BJ (cell line): ENCODE measurements at regions not wholly inside any gene's neighbourhood (a gene's known extent, or its start where the extent isn't known, plus 50 kb on each side); places are given as distances from the start of the nearest gene placed in this dataset.

Experiments
- CTCF ChIA-PET: fragments of 350-600 bp; formaldehyde crosslinking; extraction: SDS; loops from one replicate; lab custom pipeline; 2021; ENCODE audit warnings: antibody characterized with exemption, inconsistent platforms; lab: Yijun Ruan, JAX
- POLR2A ChIA-PET: fragments of 300-600 bp; sonication (Branson Sonifier 250); formaldehyde crosslinking; extraction: SDS; loops from one replicate; lab custom pipeline; 2021; ENCODE audit warnings: antibody characterized with exemption; lab: Charles Lee
- DNase-seq: peaks from one replicate; pipeline ENCODE4 v3.0.0-alpha.2; 2011; ENCODE audit warnings: low read depth
- H3K27me3 ChIP-seq: 2 replicates; pipeline ENCODE4 v1.6.0; 2011; ENCODE audit warnings: low read length; ENCODE audit not compliant: control insufficient read depth, insufficient read depth
- H3K36me3 ChIP-seq: 2 replicates; pipeline ENCODE4 v1.5.1; 2011; ENCODE audit warnings: low read length; ENCODE audit not compliant: control insufficient read depth, insufficient read depth
- H3K4me3 ChIP-seq: 2 replicates; pipeline ENCODE4 v1.5.1; 2011; ENCODE audit warnings: low read depth, mild to moderate bottlenecking, control low read depth, low read length
- TF ChIP-seq, protein P1 (sequence below): IDR thresholded peaks from 2 replicates; pipeline ENCODE4 v1.5.1; 2011; ENCODE audit warnings: low read depth, mild to moderate bottlenecking, control low read depth, inconsistent platforms, low read length, moderate library complexity; ENCODE audit not compliant: insufficient read depth

DNA sequence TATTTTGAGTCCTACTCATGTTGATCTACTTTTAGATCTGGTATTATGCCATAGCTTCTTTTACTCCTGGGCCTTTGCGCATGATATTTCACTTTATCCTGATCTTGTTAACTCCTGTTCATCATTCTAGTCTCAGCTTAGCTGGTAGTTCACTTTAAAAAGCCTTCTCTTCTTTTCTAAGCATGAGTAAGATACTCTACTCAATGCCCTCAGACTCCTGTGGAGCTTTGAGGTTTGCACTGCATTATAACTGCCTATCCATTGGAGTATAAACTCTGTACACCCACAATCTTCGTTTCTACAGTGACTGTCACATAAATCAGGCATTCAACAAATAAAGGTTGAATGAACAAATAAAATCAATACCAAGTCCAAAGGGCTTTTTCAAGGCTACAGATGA lies 357.9 kb upstream of the KCNH8 start:
- no peaks in the 10 kb centered on the region for H3K36me3 ChIP-seq
- H3K27me3 ChIP-seq = no peaks in the 10 kb centered on the region
- POLR2A ChIA-PET = no interaction called here
- CTCF ChIA-PET = no interaction called here
- no peak for DNase-seq
- H3K4me3 ChIP-seq = no peak overlapping the region
- TF ChIP-seq, protein P1, sequence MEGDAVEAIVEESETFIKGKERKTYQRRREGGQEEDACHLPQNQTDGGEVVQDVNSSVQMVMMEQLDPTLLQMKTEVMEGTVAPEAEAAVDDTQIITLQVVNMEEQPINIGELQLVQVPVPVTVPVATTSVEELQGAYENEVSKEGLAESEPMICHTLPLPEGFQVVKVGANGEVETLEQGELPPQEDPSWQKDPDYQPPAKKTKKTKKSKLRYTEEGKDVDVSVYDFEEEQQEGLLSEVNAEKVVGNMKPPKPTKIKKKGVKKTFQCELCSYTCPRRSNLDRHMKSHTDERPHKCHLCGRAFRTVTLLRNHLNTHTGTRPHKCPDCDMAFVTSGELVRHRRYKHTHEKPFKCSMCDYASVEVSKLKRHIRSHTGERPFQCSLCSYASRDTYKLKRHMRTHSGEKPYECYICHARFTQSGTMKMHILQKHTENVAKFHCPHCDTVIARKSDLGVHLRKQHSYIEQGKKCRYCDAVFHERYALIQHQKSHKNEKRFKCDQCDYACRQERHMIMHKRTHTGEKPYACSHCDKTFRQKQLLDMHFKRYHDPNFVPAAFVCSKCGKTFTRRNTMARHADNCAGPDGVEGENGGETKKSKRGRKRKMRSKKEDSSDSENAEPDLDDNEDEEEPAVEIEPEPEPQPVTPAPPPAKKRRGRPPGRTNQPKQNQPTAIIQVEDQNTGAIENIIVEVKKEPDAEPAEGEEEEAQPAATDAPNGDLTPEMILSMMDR = no peak

DNA sequence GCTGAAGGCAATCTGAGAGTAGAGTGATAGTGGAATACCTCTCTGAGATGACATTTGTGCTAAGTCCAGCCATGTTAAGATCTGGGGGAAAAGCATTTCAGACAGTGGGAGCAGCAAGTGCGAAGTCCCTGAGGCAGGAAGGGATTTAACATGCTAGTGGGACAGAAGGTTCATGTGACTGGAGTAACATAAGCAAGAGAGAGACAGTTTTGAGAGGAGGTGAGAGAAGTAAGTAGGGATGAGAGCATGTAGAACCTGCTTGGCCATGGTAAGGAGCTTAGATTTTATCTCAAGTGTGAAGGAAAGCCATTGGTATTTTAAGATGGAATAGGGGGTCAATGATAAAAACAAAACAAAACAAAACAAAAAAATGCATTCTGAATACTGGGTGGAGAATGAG lies 358.6 kb upstream of the KCNH8 start:
- ChIA-PET CTCF (no interaction called here), POLR2A (no interaction called here)
- Histone ChIP-seq H3K36me3 (no peaks in the 10 kb centered on the region), H3K27me3 (no peaks in the 10 kb centered on the region), H3K4me3 (no peak overlapping the region)
- DNase-seq = no peak
- TF ChIP-seq, protein P1 = no peak

DNA sequence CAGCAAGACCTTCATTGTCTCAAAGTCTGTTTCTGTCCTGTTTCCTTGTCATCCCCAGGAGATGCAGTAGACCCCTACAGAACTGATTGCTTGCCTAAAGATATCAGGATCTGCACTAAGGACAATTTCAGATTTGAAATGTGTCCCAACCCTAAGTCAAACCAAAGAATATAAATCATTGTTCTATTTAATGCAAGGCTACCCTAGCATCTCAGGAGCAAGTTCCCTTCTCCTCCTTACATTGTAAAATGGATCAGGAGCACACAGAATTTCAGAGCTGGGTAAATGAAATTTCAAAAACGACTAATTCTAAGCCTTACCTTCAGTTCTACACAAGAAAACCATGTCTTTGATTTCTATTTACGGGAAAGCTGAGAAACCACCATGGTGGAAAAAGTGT lies 360.9 kb upstream of the KCNH8 start:
- CTCF ChIA-PET = no interaction called here
- POLR2A ChIA-PET = no interaction called here
- no peak overlapping the region for H3K4me3 ChIP-seq
- no peaks in the 10 kb centered on the region for H3K36me3 ChIP-seq
- DNase-seq = no peak
- TF ChIP-seq, protein P1 = no peak
- no peaks in the 10 kb centered on the region for H3K27me3 ChIP-seq

- H3K27me3 ChIP-seq = no peaks in the 10 kb centered on the region
- TF ChIP-seq, protein P1 = no peak
- H3K36me3 ChIP-seq = no peaks in the 10 kb centered on the region
- no peak for DNase-seq
- no peak overlapping the region for H3K4me3 ChIP-seq
- CTCF ChIA-PET = no interaction called here
- POLR2A ChIA-PET = no interaction called here
Measured at GRCh38 chr3:18786650-18787323, 361.5 kb upstream of the KCNH8 start.

DNA sequence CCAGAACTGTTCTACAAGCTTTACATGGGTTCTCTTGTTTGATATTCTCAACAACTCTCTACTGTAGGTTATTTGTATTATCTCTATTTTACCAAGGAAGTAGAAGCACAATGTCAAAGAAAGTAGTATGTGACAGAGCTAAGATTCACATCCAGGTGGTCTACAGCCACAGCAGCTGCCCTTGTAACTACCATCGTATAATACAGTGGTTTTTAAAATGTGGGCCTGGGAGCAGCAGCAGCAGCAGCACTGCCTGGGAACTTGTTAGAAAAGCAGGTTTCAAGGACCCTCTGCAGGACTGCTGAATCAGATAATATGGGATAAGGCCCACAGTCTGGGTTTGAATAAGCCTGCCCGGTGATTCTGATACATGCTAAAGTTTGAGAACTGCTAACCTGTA lies 357.1 kb upstream of the SATB1 start:
- ChIA-PET CTCF (no interaction called here), POLR2A (no interaction called here)
- no peak for DNase-seq
- Histone ChIP-seq H3K36me3 (no peaks in the 10 kb centered on the region), H3K27me3 (no peaks in the 10 kb centered on the region), H3K4me3 (no peak overlapping the region)
- TF ChIP-seq, protein P1 = no peak
